ENCODE measurements at regions not wholly inside any gene's neighbourhood (a gene's known extent, or its start where the extent isn't known, plus 50 kb on each side); places are given as distances from the start of the nearest gene placed in this dataset.
"Not testable (repeated sequence)": the region's sequence is repeated elsewhere in the genome, so short reads cannot be mapped to it uniquely, and the experiment has no call there.

- H3K36me3 ChIP-seq (ENCODE audit: control insufficient read depth, insufficient read depth, low read length); H3K27ac ChIP-seq (ENCODE audit: low read length); H3K27me3 ChIP-seq (ENCODE audit: control insufficient read depth, insufficient read depth, low read length); H3K4me1 ChIP-seq (ENCODE audit: control insufficient read depth, insufficient read depth, low read length); DNase-seq (ENCODE audit: low read depth, low spot score); H3K4me3 ChIP-seq (ENCODE audit: low read length); H3K9me3 ChIP-seq (ENCODE audit: control insufficient read depth, insufficient read depth, low read length): not testable (repeated sequence)
These were observed 258.9 kb upstream of the TGIF2LY start for GRCh38 chrY:3319988-3320387.

- DNase-seq (ENCODE audit: low read depth, low spot score); H3K27me3 ChIP-seq (ENCODE audit: control insufficient read depth, insufficient read depth, low read length); H3K4me1 ChIP-seq (ENCODE audit: control insufficient read depth, insufficient read depth, low read length); H3K4me3 ChIP-seq (ENCODE audit: low read length); H3K36me3 ChIP-seq (ENCODE audit: control insufficient read depth, insufficient read depth, low read length); H3K27ac ChIP-seq (ENCODE audit: low read length); H3K9me3 ChIP-seq (ENCODE audit: control insufficient read depth, insufficient read depth, low read length): not testable (repeated sequence)
These were observed 211.3 kb upstream of the TGIF2LY start for GRCh38 chrY:3367535-3367934.

DNA sequence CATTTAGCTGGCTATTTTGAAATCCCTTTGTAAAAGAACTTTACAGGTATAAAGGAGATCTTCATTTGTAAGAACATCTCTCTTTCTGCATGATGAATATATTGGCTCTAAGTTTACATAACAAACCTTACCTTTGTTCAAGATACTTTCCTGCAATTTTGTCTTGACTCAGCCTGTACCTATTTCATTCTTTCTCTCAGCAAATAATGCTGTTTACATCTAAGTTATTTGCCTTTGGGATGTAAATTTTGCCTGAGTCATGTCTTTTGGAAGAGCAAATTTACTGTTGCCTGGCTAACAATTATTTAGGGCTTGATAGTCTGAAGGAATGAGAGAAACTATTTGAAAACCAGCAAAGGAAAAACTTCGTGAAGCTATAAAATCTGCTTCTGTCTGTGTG, 210.4 kb upstream of the TGIF2LY start:
- H3K4me3 ChIP-seq (ENCODE audit: low read length); H3K9me3 ChIP-seq (ENCODE audit: control insufficient read depth, insufficient read depth, low read length); H3K27me3 ChIP-seq (ENCODE audit: control insufficient read depth, insufficient read depth, low read length); H3K4me1 ChIP-seq (ENCODE audit: control insufficient read depth, insufficient read depth, low read length); H3K27ac ChIP-seq (ENCODE audit: low read length); DNase-seq (ENCODE audit: low read depth, low spot score); H3K36me3 ChIP-seq (ENCODE audit: control insufficient read depth, insufficient read depth, low read length): not testable (repeated sequence)
- no CpG with 5 or more reads among the region's 1 CpG for WGBS (ENCODE audit: insufficient coverage, insufficient read length)

DNA sequence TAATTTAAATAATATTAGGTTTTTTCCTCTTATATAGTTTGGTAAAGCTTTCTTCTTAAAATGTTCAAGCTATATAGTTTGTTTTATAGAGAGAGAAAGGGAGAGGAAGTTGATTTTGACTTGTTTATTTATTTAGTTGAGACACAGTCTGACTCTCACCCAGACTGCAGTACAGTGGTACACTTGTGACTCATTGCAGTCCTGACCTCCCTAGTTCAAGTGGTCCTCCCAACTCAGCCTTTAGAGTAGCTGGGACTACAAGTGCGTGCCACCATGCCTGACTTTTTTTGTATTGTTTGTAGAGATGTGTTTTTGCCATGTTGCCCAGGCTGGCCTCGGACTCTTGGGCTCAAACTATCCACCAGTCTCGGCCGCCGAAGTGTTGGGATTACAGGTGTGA, 187.4 kb upstream of the TGIF2LY start:
- H3K36me3 ChIP-seq (ENCODE audit: control insufficient read depth, insufficient read depth, low read length); H3K4me3 ChIP-seq (ENCODE audit: low read length); H3K4me1 ChIP-seq (ENCODE audit: control insufficient read depth, insufficient read depth, low read length); H3K9me3 ChIP-seq (ENCODE audit: control insufficient read depth, insufficient read depth, low read length); DNase-seq (ENCODE audit: low read depth, low spot score); H3K27me3 ChIP-seq (ENCODE audit: control insufficient read depth, insufficient read depth, low read length); H3K27ac ChIP-seq (ENCODE audit: low read length): not testable (repeated sequence)
- no CpG with 5 or more reads among the region's 5 CpGs for WGBS (ENCODE audit: insufficient coverage, insufficient read length)

DNA sequence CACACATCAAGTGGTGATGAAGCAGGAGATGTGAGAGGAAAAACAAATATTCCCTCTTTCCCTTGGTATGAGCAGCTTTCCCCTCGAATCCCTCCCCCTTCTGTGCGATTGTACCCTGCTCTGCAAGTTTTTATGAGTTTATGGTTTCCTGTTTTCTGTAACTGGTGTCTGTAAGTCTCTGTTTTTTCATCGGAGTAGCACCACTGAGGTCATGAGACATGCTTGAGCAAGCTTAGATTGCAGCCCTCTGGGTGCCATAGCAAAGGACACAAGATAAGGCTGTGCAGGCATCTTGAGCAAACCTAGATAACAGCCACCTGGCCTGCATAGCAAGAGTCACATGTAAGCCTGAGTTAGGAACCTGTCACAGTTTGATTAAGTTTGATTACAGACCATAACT, 174.6 kb upstream of the TGIF2LY start:
- not testable (repeated sequence) for H3K36me3 ChIP-seq (ENCODE audit: control insufficient read depth, insufficient read depth, low read length); H3K9me3 ChIP-seq (ENCODE audit: control insufficient read depth, insufficient read depth, low read length); H3K27me3 ChIP-seq (ENCODE audit: control insufficient read depth, insufficient read depth, low read length); DNase-seq (ENCODE audit: low read depth, low spot score); H3K4me3 ChIP-seq (ENCODE audit: low read length); H3K27ac ChIP-seq (ENCODE audit: low read length); H3K4me1 ChIP-seq (ENCODE audit: control insufficient read depth, insufficient read depth, low read length)
- WGBS (ENCODE audit: insufficient coverage, insufficient read length), result no CpG with 5 or more reads among the region's 3 CpGs

- H3K9me3 ChIP-seq (ENCODE audit: control insufficient read depth, insufficient read depth, low read length); H3K27ac ChIP-seq (ENCODE audit: low read length); DNase-seq (ENCODE audit: low read depth, low spot score); H3K4me1 ChIP-seq (ENCODE audit: control insufficient read depth, insufficient read depth, low read length); H3K36me3 ChIP-seq (ENCODE audit: control insufficient read depth, insufficient read depth, low read length); H3K4me3 ChIP-seq (ENCODE audit: low read length); H3K27me3 ChIP-seq (ENCODE audit: control insufficient read depth, insufficient read depth, low read length): not testable (repeated sequence)
- no CpG with 5 or more reads among the region's 2 CpGs for WGBS (ENCODE audit: insufficient coverage, insufficient read length)
These were observed 173.3 kb upstream of the TGIF2LY start for GRCh38 chrY:3405585-3405984.

DNA sequence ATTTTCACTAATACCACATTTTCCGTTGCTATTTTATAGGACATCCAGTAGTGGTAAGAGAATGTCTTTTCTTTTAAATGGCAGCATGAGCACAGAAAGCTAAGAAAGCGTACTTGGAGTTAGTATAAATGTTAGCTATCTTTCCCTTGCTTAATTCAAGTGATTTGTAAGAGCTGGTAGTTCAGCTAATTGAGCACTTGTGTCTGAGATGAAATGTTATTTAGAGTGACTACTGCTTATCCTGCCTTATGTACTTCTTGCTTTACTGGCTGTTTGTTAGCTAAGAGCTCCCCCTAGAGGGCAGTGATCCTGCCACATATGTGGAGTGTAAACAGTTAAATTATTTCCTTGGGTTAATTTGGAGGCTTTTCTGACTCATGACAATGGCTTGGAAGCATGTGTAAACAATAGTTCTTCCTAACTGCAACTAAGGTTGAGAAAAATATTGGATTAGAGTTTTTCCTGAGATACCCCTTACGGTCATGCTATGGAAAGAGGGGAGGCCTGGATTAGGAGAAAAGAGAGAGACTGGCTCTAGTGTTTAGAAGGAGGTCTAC, 171.9 kb upstream of the TGIF2LY start:
- no CpG with 5 or more reads among the region's 3 CpGs for WGBS (ENCODE audit: insufficient coverage, insufficient read length)
- not testable (repeated sequence) for H3K27ac ChIP-seq (ENCODE audit: low read length); H3K4me3 ChIP-seq (ENCODE audit: low read length); H3K36me3 ChIP-seq (ENCODE audit: control insufficient read depth, insufficient read depth, low read length); H3K4me1 ChIP-seq (ENCODE audit: control insufficient read depth, insufficient read depth, low read length); H3K27me3 ChIP-seq (ENCODE audit: control insufficient read depth, insufficient read depth, low read length); DNase-seq (ENCODE audit: low read depth, low spot score); H3K9me3 ChIP-seq (ENCODE audit: control insufficient read depth, insufficient read depth, low read length)

DNA sequence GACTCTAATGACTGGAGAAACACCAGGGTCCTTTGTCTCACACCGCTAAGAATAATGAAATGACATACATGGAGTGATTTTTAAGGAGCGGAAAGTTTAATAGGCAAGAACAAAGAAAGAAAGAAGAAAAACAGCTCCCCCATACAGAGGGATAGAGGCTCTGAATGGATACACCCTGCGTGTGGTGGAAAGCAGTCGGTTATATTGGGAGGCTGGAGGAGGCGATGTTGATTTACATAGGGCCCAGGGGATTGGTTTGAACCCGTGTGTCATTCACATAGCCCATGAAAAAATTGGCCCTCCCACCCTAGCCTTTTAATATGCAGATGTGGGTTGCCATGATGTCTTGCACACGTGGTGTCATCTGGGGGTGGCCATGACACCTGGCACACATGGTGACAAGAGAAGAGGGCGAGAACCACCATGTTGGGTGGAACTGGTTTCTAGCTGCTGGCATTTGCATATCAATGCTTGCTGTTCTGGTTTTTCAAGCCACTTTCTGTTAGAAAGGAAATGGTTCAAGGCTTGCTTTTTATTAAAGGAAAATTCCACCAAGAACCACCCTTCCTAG, 168.5 kb upstream of the TGIF2LY start:
- not testable (repeated sequence) for H3K27ac ChIP-seq (ENCODE audit: low read length); H3K27me3 ChIP-seq (ENCODE audit: control insufficient read depth, insufficient read depth, low read length); H3K4me3 ChIP-seq (ENCODE audit: low read length); H3K4me1 ChIP-seq (ENCODE audit: control insufficient read depth, insufficient read depth, low read length); H3K9me3 ChIP-seq (ENCODE audit: control insufficient read depth, insufficient read depth, low read length); DNase-seq (ENCODE audit: low read depth, low spot score); H3K36me3 ChIP-seq (ENCODE audit: control insufficient read depth, insufficient read depth, low read length)
- no CpG with 5 or more reads among the region's 8 CpGs for WGBS (ENCODE audit: insufficient coverage, insufficient read length)

Data from iPS DF 6.9 (cell line).